CD1c-positive myeloid dendritic cell (primary cell): ENCODE measurements at regions not wholly inside any gene's neighbourhood (a gene's known extent, or its start where the extent isn't known, plus 50 kb on each side); places are given as distances from the start of the nearest gene placed in this dataset.

Experiments used
- DNase-seq: peaks from one replicate; pipeline ENCODE4 v3.0.0-alpha.2; 2016; ENCODE audit errors: extremely low spot score

GRCh38 chr12:12016284-12017100, 54.2 kb upstream of the BCL2L14 start:
- peak; percentile 20 for DNase-seq

GRCh38 chr12:12017135-12017581, 53.6 kb upstream of the BCL2L14 start:
- no peak for DNase-seq

GRCh38 chr12:12017798-12018197, 52.9 kb upstream of the BCL2L14 start:
- DNase-seq: no peak

- no peak for DNase-seq
These were observed 52.3 kb upstream of the BCL2L14 start for GRCh38 chr12:12018454-12018853.

- DNase-seq: no peak
These were observed 50.9 kb upstream of the BCL2L14 start for GRCh38 chr12:12019881-12020280.

- no peak for DNase-seq
These were observed 50.0 kb upstream of the BCL2L14 start for GRCh38 chr12:12020762-12021161.
